ENCODE measurements at regions not wholly inside any gene's neighbourhood (a gene's known extent, or its start where the extent isn't known, plus 50 kb on each side); places are given as distances from the start of the nearest gene placed in this dataset.

DNA sequence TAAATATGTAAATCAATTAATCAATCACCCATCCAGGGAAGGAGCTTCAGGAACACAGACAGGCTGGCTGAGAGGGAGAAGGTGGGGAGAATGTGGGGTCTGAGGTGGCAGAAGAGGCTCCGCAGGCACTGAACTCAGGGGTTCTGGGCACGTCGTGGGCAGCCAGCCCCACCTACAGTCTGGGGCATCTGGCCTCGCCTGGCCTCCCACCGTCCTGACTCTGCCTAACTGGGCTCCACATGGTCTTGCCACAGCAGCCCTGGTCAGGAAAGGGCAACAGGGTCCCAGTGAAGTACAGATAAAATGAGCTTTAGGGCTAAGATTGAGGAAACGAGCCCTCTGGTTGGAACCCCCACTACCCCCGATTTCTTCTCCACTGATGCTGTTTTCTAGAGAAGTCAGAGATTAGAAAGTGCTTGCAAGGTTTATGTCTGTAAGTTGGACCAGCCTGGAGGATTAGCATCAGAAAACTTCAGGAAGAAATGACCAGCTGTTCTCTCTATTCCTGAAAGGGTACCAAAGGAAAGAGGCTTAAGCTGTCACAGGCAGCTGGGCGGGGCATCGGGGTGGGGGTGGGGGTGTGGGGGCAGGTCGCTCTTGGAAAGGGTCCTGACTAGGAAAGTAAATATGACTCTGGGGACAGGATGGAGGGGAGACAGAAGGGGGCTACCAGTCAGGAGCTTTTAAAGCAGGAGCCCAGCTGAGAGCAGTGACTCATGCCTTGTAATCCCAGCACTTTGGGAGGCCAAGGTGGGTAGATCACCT is 261.7 kb downstream of the BUD13 start:
- H3K4me3 Mint-ChIP-seq: no peak overlapping the region
- peaks cover 31 to 44% of the 10 kb centered on the region in 2 donors for H3K27me3 Mint-ChIP-seq
- peaks cover 0 to 3% of the 10 kb centered on the region in 2 donors for H3K4me1 Mint-ChIP-seq (ENCODE audit: low read depth in 2 of 2)
- DNase-seq (ENCODE audit: low spot score): no peak
- no peaks in the 10 kb centered on the region for H3K9me3 Mint-ChIP-seq
- H3K36me3 Mint-ChIP-seq: no peaks in the 10 kb centered on the region
- ATAC-seq: no peak
- no peak overlapping the region for H3K27ac Mint-ChIP-seq

DNA sequence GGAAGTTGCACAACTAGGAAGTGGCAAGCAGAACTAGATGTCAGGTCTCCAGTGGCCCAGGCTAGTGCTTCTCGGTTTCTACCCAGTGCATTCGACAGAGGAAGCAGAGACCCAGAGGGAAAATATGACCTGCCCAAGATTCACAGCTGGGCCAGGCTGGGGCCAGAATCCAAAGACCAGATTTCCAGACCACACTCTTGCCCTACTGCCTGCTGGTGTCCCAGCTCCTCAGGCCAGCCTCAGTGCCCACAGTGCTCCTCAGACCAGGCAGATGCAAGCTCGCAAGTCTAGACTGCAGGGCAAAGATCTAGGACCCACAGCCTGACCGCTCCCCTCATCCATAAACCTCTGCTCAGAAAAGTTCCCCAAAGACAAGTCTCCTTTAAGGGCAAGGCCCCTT is 262.6 kb downstream of the BUD13 start:
- no peak for ATAC-seq
- H3K27me3 Mint-ChIP-seq: peaks cover 30 to 45% of the 10 kb centered on the region in 2 donors

DNA sequence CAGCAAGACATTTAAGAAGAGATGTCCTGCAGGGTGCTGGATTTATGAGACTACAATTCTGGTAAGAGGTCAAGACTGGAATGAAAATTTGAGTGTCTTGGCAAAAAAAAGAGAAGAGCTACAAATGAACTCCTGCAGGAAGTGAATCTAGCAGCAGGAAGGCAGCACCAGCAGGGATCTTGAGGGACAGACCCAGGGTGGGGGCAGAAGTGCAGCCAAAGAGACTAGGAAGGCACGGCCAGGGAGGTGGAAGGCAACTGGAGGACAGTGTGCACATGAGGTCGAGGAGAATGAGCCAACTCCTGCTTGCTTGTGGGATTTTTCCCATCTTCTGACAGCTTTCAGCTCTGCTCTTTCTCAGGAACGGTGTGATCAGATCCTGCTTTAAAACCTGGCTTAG is 263.2 kb downstream of the BUD13 start:
- H3K4me1 Mint-ChIP-seq (ENCODE audit: low read depth in 2 of 2): peaks cover 0 to 3% of the 10 kb centered on the region in 2 donors
- peaks cover 31 to 50% of the 10 kb centered on the region in 2 donors for H3K27me3 Mint-ChIP-seq

More for the DNA sequence above, 262.6 kb downstream of the BUD13 start:
- DNase-seq (ENCODE audit: low spot score): no peak
- Mint-ChIP-seq H3K4me3 (no peak overlapping the region), H3K4me1 (ENCODE audit: low read depth in 2 of 2) (peaks cover 0 to 3% of the 10 kb centered on the region in 2 donors), H3K27ac (no peak overlapping the region), H3K9me3 (no peaks in the 10 kb centered on the region), H3K36me3 (no peaks in the 10 kb centered on the region)

DNA sequence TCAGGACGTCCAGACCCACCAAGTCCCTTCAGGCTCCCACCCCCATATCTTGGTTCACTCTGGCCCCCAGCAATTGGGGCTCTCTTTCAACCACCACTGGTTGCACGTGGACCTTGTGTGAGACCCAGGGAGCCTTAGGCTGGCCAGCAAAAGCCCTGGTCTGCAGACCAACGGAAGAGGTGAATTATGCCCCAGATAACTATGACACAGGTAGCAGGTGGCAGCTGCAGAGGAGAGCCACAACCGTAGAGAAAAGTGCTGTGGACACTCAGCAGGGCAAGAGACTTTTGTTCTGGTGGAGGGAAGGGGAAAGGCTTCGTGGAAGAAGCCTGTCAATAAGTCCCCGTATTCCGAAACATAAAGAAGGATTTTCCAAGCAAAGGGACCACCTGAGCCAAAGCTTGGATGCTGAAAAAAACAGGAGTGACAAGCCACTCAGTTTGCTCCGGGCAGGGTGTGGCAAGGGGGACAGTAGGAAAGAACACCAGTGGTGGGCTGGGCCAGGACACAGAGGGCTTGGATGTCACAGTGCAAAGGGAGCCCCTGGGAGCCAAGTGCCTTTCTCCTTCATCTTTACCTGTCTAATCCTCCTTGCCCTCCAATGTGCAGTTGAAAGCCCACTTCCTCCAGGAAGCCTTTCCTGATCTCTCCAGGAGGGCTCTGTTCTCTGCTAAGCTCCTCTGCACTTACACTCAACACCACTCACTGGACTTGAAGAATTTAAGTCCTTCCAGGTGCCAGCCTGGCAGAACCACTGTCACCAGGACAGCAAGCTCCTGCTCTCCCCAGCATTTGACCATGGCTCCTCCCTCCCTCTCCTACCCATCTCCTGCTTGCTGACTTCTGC is 264.7 kb downstream of the BUD13 start:
- Mint-ChIP-seq H3K27me3 (peaks cover 35 to 56% of the 10 kb centered on the region in 2 donors), H3K27ac (no peak overlapping the region), H3K4me1 (ENCODE audit: low read depth in 2 of 2) (peaks cover 0 to 3% of the 10 kb centered on the region in 2 donors), H3K9me3 (no peaks in the 10 kb centered on the region), H3K4me3 (no peak overlapping the region), H3K36me3 (no peaks in the 10 kb centered on the region)
- ATAC-seq (no peak), DNase-seq (ENCODE audit: low spot score) (no peak)

More for the DNA sequence above, 263.2 kb downstream of the BUD13 start:
- H3K4me3 Mint-ChIP-seq: no peak overlapping the region
- ATAC-seq (no peak), DNase-seq (ENCODE audit: low spot score) (no peak)
- H3K27ac Mint-ChIP-seq: no peak overlapping the region
- no peaks in the 10 kb centered on the region for H3K9me3 Mint-ChIP-seq
- no peaks in the 10 kb centered on the region for H3K36me3 Mint-ChIP-seq

DNA sequence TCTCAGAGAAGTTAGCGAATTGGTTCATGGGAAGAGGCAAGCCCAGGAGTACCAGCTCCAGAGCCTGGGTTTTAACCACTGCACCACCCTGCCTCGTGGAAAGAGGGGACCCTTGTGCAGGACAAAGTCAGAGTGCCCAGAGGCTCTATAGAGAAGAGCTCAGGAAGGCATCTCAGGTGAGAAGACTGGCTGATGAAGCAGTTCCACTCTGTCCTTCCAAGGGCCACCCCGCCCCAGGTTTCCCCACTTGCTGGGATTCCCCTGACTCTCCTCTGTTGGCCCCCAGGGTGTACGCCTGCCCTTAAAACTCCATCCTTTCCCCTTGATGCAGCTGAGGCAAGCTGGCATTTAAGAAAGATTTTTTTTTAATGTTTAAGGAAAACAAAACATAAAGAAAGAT is 265.8 kb downstream of the BUD13 start:
- Mint-ChIP-seq H3K9me3 (no peaks in the 10 kb centered on the region), H3K36me3 (no peaks in the 10 kb centered on the region), H3K4me1 (ENCODE audit: low read depth in 2 of 2) (peaks cover 0 to 3% of the 10 kb centered on the region in 2 donors), H3K27me3 (peaks cover 43 to 63% of the 10 kb centered on the region in 2 donors), H3K4me3 (no peak overlapping the region), H3K27ac (no peak overlapping the region)
- DNase-seq (ENCODE audit: low spot score): no peak
- no peak for ATAC-seq

DNA sequence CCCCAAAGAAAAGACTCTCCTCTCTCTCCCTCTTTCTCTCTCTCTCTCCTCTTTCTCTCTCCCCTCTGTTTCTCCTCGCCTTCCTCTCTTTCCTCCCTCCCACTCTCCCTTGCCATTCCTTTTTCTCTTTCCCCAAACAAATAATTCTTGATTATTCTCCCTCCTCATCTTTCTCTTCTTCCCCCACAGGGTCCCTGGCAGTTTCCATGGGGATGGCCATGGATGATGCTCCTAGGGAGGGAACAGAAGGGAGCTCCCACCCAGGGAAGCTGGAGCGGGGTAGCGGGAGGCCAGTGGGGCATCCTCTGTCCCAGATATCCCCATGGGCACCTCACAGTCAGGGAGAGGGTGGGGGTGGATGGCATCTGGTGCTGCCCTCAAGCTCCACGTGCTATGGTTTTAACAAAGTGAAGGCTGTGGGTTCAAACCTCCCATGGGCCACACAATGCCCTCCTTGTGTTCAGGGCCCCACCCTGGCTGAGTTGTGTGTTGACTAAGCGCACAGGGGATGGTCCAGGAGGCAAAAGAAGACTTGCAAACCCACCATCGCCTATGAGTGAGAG is 266.4 kb downstream of the BUD13 start:
- Mint-ChIP-seq H3K4me3 (no peak overlapping the region), H3K9me3 (no peaks in the 10 kb centered on the region), H3K4me1 (ENCODE audit: low read depth in 2 of 2) (peaks cover 0 to 3% of the 10 kb centered on the region in 2 donors), H3K27me3 (peaks cover 49 to 69% of the 10 kb centered on the region in 2 donors), H3K36me3 (no peaks in the 10 kb centered on the region), H3K27ac (no peak overlapping the region)
- ATAC-seq (no peak), DNase-seq (ENCODE audit: low spot score) (no peak)

DNA sequence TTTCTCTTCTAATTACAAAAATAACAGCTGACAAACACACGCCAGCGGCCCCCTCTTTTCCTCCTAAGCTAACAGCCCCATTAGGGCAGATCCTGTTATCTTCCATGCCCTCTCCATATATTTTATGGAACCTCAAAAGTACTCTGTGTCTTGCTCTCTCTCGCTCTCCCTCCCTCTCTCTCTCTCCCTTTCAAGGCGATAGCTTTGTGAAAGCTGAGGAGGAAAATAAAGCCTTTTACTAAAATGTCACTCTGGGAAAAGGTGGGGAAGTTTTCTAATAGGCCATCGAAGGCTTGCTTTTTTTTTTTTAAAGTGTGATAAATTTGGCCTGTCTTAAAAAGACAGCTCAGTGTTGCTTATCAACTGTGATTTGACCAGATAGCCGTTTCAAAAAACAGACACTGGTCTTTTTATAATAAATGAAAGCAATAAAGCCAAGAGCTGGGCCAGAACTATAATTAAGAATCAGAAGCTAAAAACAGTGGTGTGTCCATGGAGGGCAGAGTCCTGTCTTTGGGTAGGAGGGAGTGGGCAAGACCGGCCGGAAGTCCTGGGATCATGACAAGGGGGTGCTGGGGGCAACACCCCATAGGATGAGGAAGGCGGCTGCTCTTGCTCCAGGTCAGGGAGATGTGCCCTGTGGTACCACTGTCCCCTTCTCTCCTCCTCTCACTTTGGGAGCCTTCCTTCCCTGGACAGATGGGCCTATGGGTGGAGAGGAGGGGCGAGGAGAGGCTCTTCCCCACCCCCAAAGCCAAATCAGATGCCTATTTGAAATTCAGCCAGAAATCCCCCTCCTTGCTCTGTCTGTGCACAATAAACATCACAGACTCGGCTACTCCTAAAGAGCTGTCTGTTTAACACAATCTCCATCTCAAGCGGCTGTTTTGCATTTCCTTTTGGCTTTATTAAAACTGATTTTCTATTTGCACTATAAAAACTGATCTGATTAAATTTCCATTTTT is 267.2 kb downstream of the BUD13 start:
- no peak overlapping the region for H3K4me3 Mint-ChIP-seq
- H3K27me3 Mint-ChIP-seq: peaks cover 53 to 73% of the 10 kb centered on the region in 2 donors
- H3K36me3 Mint-ChIP-seq: no peaks in the 10 kb centered on the region
- DNase-seq (ENCODE audit: low spot score) (no peak), ATAC-seq (no peak)
- H3K27ac Mint-ChIP-seq: no peak overlapping the region
- H3K9me3 Mint-ChIP-seq: no peaks in the 10 kb centered on the region
- H3K4me1 Mint-ChIP-seq (ENCODE audit: low read depth in 2 of 2): peaks cover 0 to 3% of the 10 kb centered on the region in 2 donors

DNA sequence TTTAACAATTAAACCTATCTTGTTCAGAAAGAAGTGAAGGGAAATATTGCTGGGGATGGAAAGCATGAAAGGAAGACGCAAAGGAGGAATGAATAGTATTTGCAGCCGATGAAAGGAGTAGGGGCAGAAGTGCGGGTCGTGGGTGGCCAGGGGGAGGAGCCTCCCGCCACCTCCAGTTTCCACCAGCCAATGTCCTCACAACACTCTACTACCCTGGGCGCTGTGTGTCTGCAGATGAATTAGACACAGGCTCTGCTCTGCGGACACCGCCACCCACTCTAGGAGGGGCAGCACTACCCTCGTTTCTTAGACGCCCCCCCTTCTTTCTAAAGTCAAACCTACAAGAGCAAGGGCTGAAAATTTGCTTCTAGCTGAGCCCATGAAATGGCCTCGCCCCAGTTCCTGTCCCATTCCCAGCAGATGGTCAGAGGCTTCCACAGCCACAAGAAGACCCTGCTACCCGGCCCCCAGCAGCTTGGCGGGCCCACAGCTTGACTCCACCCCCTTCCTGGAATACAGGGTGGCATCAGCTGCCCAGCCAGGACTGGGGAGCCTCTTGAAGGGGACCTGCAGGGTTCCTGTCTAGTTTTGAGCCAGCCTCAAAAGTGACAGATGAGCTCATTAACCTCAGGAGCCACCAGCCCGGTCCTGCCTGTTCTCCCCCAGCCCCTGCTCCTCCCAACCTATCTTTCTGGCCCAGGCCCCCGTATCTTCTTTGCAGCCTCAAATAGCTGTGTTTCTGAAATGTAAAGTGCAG is 268.1 kb downstream of the BUD13 start:
- Mint-ChIP-seq H3K4me3 (no peak overlapping the region), H3K27me3 (peaks cover 58 to 73% of the 10 kb centered on the region in 2 donors), H3K27ac (no peak overlapping the region), H3K36me3 (no peaks in the 10 kb centered on the region), H3K4me1 (ENCODE audit: low read depth in 2 of 2) (peaks cover 0 to 3% of the 10 kb centered on the region in 2 donors), H3K9me3 (no peaks in the 10 kb centered on the region)
- DNase-seq (ENCODE audit: low spot score): no peak
- no peak for ATAC-seq

DNA sequence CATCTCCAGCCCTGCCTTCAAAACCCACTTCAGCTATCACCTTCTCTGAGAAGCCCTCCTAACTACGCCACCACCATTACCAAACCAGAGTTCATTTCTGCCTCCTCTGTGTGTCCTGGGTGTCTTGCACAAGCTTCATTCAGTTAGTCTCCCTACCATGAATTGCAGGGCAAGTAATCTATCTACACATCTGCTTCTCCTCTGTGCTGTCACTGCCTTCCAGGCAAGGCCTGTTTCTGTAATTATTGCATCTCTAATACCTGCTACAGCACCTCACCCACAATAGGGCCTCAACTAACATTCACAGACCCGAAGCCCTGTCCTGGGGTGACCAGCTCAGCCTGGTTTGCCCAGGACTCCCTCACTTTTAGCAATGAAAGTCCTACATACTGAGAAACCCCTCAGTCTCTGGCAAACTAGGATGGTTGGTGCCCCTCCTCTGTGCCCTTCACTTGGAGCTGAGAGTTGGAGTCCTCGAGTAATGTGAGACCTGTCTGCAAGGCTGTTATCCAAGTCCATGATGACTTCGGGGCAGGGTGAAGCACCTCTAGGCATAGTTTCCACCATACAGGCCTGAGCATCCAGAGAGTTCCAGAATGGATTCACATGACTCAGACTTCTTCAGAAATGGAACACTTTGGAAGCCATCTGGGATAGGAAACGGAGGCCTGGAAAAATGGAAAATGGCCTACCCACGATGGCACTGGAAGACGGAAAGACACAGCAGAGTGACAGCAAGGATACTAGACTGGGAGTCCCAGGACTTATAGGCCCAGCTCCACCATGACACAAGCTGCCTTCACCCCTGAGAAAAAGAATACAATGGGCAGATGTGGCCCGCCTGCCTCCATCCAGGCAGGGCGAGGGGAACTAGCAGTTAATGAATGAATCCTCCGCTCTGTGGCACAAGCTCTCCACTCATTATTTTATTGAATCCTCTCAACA is 269.3 kb downstream of the BUD13 start:
- Mint-ChIP-seq H3K36me3 (no peaks in the 10 kb centered on the region), H3K27ac (no peak overlapping the region), H3K4me1 (ENCODE audit: low read depth in 2 of 2) (peaks cover 0 to 3% of the 10 kb centered on the region in 2 donors), H3K4me3 (no peak overlapping the region), H3K9me3 (no peaks in the 10 kb centered on the region), H3K27me3 (peaks cover 51 to 64% of the 10 kb centered on the region in 2 donors)
- DNase-seq (ENCODE audit: low spot score): no peak
- ATAC-seq: no peak

DNA sequence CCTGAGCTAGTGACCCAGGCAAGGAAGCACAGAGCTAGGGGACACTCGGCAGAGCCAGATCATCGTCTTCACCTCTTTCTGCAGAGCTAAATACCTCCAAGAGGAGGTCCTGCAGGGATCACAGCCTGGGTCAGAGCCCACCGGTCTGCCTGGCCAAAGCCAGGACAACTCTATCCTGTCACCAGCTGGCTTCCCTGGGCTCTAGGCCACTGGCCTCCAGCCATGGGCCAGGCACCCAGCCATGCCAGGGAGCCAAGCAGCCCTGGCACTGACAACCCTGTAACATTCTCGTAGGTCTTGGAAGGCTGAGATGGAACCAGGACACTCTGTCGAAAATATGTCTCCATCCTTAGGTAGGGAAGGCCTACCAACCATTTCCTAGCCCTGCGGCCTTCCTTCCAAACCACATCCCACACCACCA is 270.1 kb downstream of the BUD13 start:
- peaks cover 46 to 63% of the 10 kb centered on the region in 2 donors for H3K27me3 Mint-ChIP-seq

DNA sequence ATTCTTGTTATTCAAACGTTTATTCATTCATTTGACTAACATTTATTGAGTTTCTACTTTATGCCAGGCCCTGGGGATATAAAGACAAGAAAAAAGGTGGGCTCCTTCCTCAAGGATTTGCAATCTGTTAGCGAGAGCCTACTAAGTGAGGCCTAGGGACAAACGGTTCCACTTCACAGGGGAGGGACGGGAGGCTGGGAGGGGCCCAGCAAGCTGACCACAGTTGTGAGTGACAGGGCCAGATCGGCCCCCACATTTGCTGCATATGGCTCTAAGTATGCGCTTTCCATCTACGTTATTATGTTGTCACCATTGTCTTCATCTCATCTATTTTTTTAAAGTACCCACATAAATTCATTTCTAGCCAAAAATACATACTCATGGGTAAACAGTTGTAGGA is 271.1 kb downstream of the BUD13 start:
- ATAC-seq: no peak
- peaks cover 44 to 63% of the 10 kb centered on the region in 2 donors for H3K27me3 Mint-ChIP-seq
- no peak overlapping the region for H3K27ac Mint-ChIP-seq
- no peaks in the 10 kb centered on the region for H3K4me1 Mint-ChIP-seq (ENCODE audit: low read depth in 2 of 2)
- H3K4me3 Mint-ChIP-seq: no peak overlapping the region
- DNase-seq (ENCODE audit: low spot score): no peak
- H3K9me3 Mint-ChIP-seq: no peaks in the 10 kb centered on the region
- H3K36me3 Mint-ChIP-seq: no peaks in the 10 kb centered on the region

More for the DNA sequence above, 270.1 kb downstream of the BUD13 start:
- Mint-ChIP-seq H3K36me3 (no peaks in the 10 kb centered on the region), H3K4me3 (no peak overlapping the region), H3K27ac (no peak overlapping the region), H3K9me3 (no peaks in the 10 kb centered on the region), H3K4me1 (ENCODE audit: low read depth in 2 of 2) (peaks cover 0 to 1% of the 10 kb centered on the region in 2 donors)
- DNase-seq (ENCODE audit: low spot score) (no peak), ATAC-seq (no peak)

Data from natural killer cell treated with Interleukin-12 subunit alpha and Interleukin-12 subunit beta and Interleukin-15 and Interleukin-18, amount 100 ng/mL, for 72 hours (primary cell).